ENCODE measurements at regions not wholly inside any gene's neighbourhood (a gene's known extent, or its start where the extent isn't known, plus 50 kb on each side); places are given as distances from the start of the nearest gene placed in this dataset.

GRCh38 chr5:3517348-3517747, 78.3 kb upstream of the IRX1 start:
- 38 to 51% methylated on average over 4 to 9 of the region's 9 CpGs for WGBS, 2 donors (ENCODE audit: low coverage in 1 of 2)
- TF ChIP-seq POLR2A (IDR thresholded peaks at IDR 0.05) (no peak), CTCF (IDR thresholded peaks at IDR 0.05) (no peak), POLR2AphosphoS5 (IDR thresholded peaks at IDR 0.05) (no peak), EP300 (IDR thresholded peaks at IDR 0.05; ENCODE audit: low read depth) (no peak)
- H3K27me3 ChIP-seq: no peaks in the 10 kb centered on the region
- no peak overlapping the region for H3K27ac ChIP-seq
- no peaks in the 10 kb centered on the region for H3K4me1 ChIP-seq
- no peaks in the 10 kb centered on the region for H3K36me3 ChIP-seq
- no peak overlapping the region for H3K4me3 ChIP-seq
- no peak for DNase-seq
- intact Hi-C loops (cut with DNase I; ENCODE audit: low total_unique reads): no loop called here
- in situ Hi-C loops (cut with MboI; ENCODE audit: low pct_ligation_motif_present in 1 of 4, low pct_unique_long_range_greater_than_20kb in 1 of 4, low sequenced_read_pairs in 3 of 4): no loop called here
- H3K9me3 ChIP-seq: no peaks in the 10 kb centered on the region

- DNase-seq: no peak
- H3K4me3 ChIP-seq: no peak overlapping the region
- in situ Hi-C loops (cut with MboI; ENCODE audit: low pct_ligation_motif_present in 1 of 4, low pct_unique_long_range_greater_than_20kb in 1 of 4, low sequenced_read_pairs in 3 of 4): no loop called here
These were observed 83.1 kb upstream of the IRX1 start for GRCh38 chr5:3512361-3513095.

GRCh38 chr5:3511934-3512333, 83.7 kb upstream of the IRX1 start:
- H3K27ac ChIP-seq: no peak overlapping the region
- TF ChIP-seq EP300 (IDR thresholded peaks at IDR 0.05; ENCODE audit: low read depth) (no peak), POLR2A (IDR thresholded peaks at IDR 0.05) (no peak), POLR2AphosphoS5 (IDR thresholded peaks at IDR 0.05) (no peak), CTCF (IDR thresholded peaks at IDR 0.05) (no peak)
- H3K4me1 ChIP-seq: no peaks in the 10 kb centered on the region
- no peak overlapping the region for H3K4me3 ChIP-seq
- H3K36me3 ChIP-seq: no peaks in the 10 kb centered on the region
- H3K9me3 ChIP-seq: no peaks in the 10 kb centered on the region
- in situ Hi-C loops (cut with MboI; ENCODE audit: low pct_ligation_motif_present in 1 of 4, low pct_unique_long_range_greater_than_20kb in 1 of 4, low sequenced_read_pairs in 3 of 4): no loop called here
- 31 to 32% methylated on average over 3 to 7 of the region's 7 CpGs for WGBS, 2 donors (ENCODE audit: low coverage in 1 of 2)
- no peaks in the 10 kb centered on the region for H3K27me3 ChIP-seq
- DNase-seq: no peak
- intact Hi-C loops (cut with DNase I; ENCODE audit: low total_unique reads): no loop called here

More at GRCh38 chr5:3512361-3513095, 83.1 kb upstream of the IRX1 start:
- no peaks in the 10 kb centered on the region for H3K9me3 ChIP-seq
- H3K4me1 ChIP-seq: no peaks in the 10 kb centered on the region
- no peak for TF ChIP-seq POLR2A (IDR thresholded peaks at IDR 0.05)
- TF ChIP-seq POLR2AphosphoS5 (IDR thresholded peaks at IDR 0.05): no peak
- no peak for TF ChIP-seq CTCF (IDR thresholded peaks at IDR 0.05)
- no peak for TF ChIP-seq EP300 (IDR thresholded peaks at IDR 0.05; ENCODE audit: low read depth)
- no peaks in the 10 kb centered on the region for H3K27me3 ChIP-seq
- H3K27ac ChIP-seq: no peak overlapping the region
- intact Hi-C loops (cut with DNase I; ENCODE audit: low total_unique reads): no loop called here
- WGBS, 2 donors (ENCODE audit: low coverage in 1 of 2): 76 to 77% methylated on average over 11 to 13 of the region's 13 CpGs
- no peaks in the 10 kb centered on the region for H3K36me3 ChIP-seq

GRCh38 chr5:3511519-3511918, 84.1 kb upstream of the IRX1 start:
- in situ Hi-C loops (cut with MboI; ENCODE audit: low pct_ligation_motif_present in 1 of 4, low pct_unique_long_range_greater_than_20kb in 1 of 4, low sequenced_read_pairs in 3 of 4): no loop called here

More at GRCh38 chr5:3511519-3511918, 84.1 kb upstream of the IRX1 start:
- no peak for DNase-seq
- H3K4me1 ChIP-seq: no peaks in the 10 kb centered on the region
- intact Hi-C loops (cut with DNase I; ENCODE audit: low total_unique reads): no loop called here
- H3K36me3 ChIP-seq: no peaks in the 10 kb centered on the region
- H3K4me3 ChIP-seq: no peak overlapping the region
- WGBS, 2 donors (ENCODE audit: low coverage in 1 of 2): 81% methylated on average over 9 of the region's 9 CpGs; no CpG with 5 or more reads in 1 of the 2 donors
- TF ChIP-seq POLR2A (IDR thresholded peaks at IDR 0.05) (no peak), POLR2AphosphoS5 (IDR thresholded peaks at IDR 0.05) (no peak), EP300 (IDR thresholded peaks at IDR 0.05; ENCODE audit: low read depth) (no peak), CTCF (IDR thresholded peaks at IDR 0.05) (no peak)
- H3K27ac ChIP-seq: no peak overlapping the region
- H3K9me3 ChIP-seq: no peaks in the 10 kb centered on the region
- H3K27me3 ChIP-seq: no peaks in the 10 kb centered on the region

Measured in transverse colon (tissue), 4 donors.